UCSD-AML1 (cell line): ENCODE measurements at regions not wholly inside any gene's neighbourhood (a gene's known extent, or its start where the extent isn't known, plus 50 kb on each side); places are given as distances from the start of the nearest gene placed in this dataset.

ENCODE experiments used
- DNase-seq: peaks from one replicate; lab custom pipeline; 2025; ENCODE audit not compliant: unreplicated experiment; lab: John Stamatoyannopoulos, UW

- no peak for DNase-seq
Observed at GRCh38 chr10:107230887-107231286, 66.4 kb upstream of the SORCS1 start.

GRCh38 chr10:107215681-107216080, 51.2 kb upstream of the SORCS1 start:
- no peak for DNase-seq
